ENCODE measurements at regions not wholly inside any gene's neighbourhood (a gene's known extent, or its start where the extent isn't known, plus 50 kb on each side); places are given as distances from the start of the nearest gene placed in this dataset.

DNA sequence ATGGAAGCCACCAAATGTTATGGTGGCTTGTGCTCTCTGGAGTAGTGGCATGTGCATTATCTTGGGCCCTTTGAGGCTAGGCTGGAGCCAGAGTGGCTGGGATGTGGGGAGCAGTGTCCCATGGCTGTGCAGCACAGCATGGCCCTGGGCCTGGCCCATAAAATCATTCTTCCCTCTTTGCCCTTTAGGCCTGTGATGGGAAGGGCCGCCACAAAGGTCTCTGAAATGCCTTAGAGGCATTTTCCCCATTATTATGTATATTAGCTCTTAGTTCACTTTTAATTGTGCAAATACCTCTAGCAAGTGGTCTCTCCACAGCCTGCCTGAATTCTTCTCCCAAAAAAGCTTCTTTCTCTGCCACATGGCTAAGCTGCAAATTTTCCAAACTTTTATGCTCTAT, 297.3 kb upstream of the IRAK1BP1 start:
- Histone ChIP-seq H3K4me1 (ENCODE audit: control insufficient read depth, insufficient read depth, low read length) (no peaks in the 10 kb centered on the region), H4K91ac (ENCODE audit: insufficient read depth, low read depth, low read length) (no peak overlapping the region), H3K27ac (ENCODE audit: insufficient read depth, low read length) (no peak overlapping the region), H2AFZ (replicated peaks; ENCODE audit: low read length, poor library complexity) (no peak overlapping the region), H4K8ac (ENCODE audit: low read depth in 2 of 2, low read length in 2 of 2) (no peak overlapping the region), H2BK120ac (ENCODE audit: low read depth, low read length) (no peak overlapping the region), H3K14ac (replicated peaks; ENCODE audit: low read depth, low read length) (no peak overlapping the region), H4K20me1 (ENCODE audit: insufficient read depth, low read length) (no peaks in the 10 kb centered on the region), H3K79me1 (ENCODE audit: low read depth in 1 of 2, low read length in 2 of 2) (no peaks in the 10 kb centered on the region), H4K5ac (ENCODE audit: low read depth, low read length) (no peak overlapping the region), H2AK9ac (replicated peaks; ENCODE audit: low read depth, low read length, poor library complexity) (no peak overlapping the region), H3K18ac (ENCODE audit: low read depth, low read length) (no peak overlapping the region), H3K36me3 (ENCODE audit: control insufficient read depth, insufficient read depth, low read length) (no peaks in the 10 kb centered on the region), H2BK20ac (ENCODE audit: low read depth, low read length) (no peak overlapping the region), H3K4ac (ENCODE audit: low read depth, low read length) (no peak overlapping the region), H3K9ac (ENCODE audit: low read depth, low read length) (no peak overlapping the region), H3K56ac (ENCODE audit: extremely low read depth, insufficient read depth, low read length) (no peak overlapping the region), H3K4me2 (ENCODE audit: low read depth, low read length) (no peak overlapping the region), H3K9me3 (ENCODE audit: control insufficient read depth, insufficient read depth, low read length) (no peaks in the 10 kb centered on the region), H2AK5ac (ENCODE audit: low read depth, low read length) (no peak overlapping the region), H3K4me3 (ENCODE audit: insufficient read depth, low read depth, low read length) (no peak overlapping the region), H2BK15ac (ENCODE audit: low read depth, low read length) (no peak overlapping the region), H2BK5ac (ENCODE audit: low read depth, low read length, poor library complexity, severe bottlenecking) (no peak overlapping the region), H3K27me3 (ENCODE audit: control insufficient read depth, insufficient read depth, low read length) (no peaks in the 10 kb centered on the region), H3K9me1 (ENCODE audit: insufficient read depth, low read length) (no peaks in the 10 kb centered on the region), H3K23ac (ENCODE audit: low read depth, low read length) (no peak overlapping the region)
- no CpG with 5 or more reads among the region's 1 CpG for WGBS, 2 experiments (ENCODE audit: extremely low coverage in 2 of 2, insufficient read length in 1 of 2)
- in situ Hi-C loops (cut with MboI; ENCODE audit: low sequenced_read_pairs), result no loop called here
- BruUV-seq (replicated peaks), result no TSS peak
- dilution Hi-C loops (cut with HindIII; ENCODE audit: low sequenced_read_pairs, unreplicated experiment), result no loop called here
- intact Hi-C loops (cut with micrococcal nuclease), result no loop called here
- ChIA-PET POLR2A (ENCODE audit: unreplicated experiment) (no interaction called here), CTCF (no interaction called here)
- TF ChIP-seq CTCF (conservative IDR thresholded peaks at IDR 0.05; ENCODE audit: low read depth, low read length), result no peak
- ATAC-seq (ENCODE audit: low read depth) (no peak), DNase-seq (no peak)

Data from IMR-90 (cell line).